HUES48 (cell line): ENCODE measurements at regions not wholly inside any gene's neighbourhood (a gene's known extent, or its start where the extent isn't known, plus 50 kb on each side); places are given as distances from the start of the nearest gene placed in this dataset.

ENCODE experiments used
- H3K27ac ChIP-seq: one replicate; pipeline ENCODE4 v1.7.0; 2013; ENCODE audit warnings: low read depth, low read length, inconsistent platforms
- H3K27me3 ChIP-seq: 2 replicates; pipeline ENCODE4 v1.6.1; 2013; ENCODE audit warnings: mild to moderate bottlenecking, low read length; ENCODE audit not compliant: control insufficient read depth, insufficient read depth
- H3K36me3 ChIP-seq: 2 replicates; pipeline ENCODE4 v1.6.1; 2013; ENCODE audit warnings: low read length; ENCODE audit not compliant: control insufficient read depth, insufficient read depth
- H3K4me1 ChIP-seq: 2 replicates; pipeline ENCODE4 v1.6.1; 2013; ENCODE audit warnings: mild to moderate bottlenecking, low read length; ENCODE audit not compliant: control insufficient read depth, insufficient read depth
- H3K4me3 ChIP-seq: 2 replicates; pipeline ENCODE4 v1.5.1; 2013; ENCODE audit warnings: mild to moderate bottlenecking, low read depth, low read length
- H3K9ac ChIP-seq: 2 replicates; pipeline ENCODE4 v1.6.1; 2013; ENCODE audit warnings: mild to moderate bottlenecking, low read depth, low read length, moderate library complexity
- H3K9me3 ChIP-seq: 2 replicates; pipeline ENCODE4 v1.6.1; 2013; ENCODE audit warnings: low read length; ENCODE audit not compliant: control insufficient read depth, insufficient read depth

GRCh38 chr13:91119643-91120042, 227.8 kb upstream of the MIR17HG start:
- Histone ChIP-seq H3K9ac (no peak overlapping the region), H3K4me3 (no peak overlapping the region), H3K27ac (no peak overlapping the region), H3K36me3 (no peaks in the 10 kb centered on the region), H3K9me3 (no peaks in the 10 kb centered on the region), H3K4me1 (peaks cover 14% of the 10 kb centered on the region), H3K27me3 (no peaks in the 10 kb centered on the region)

- Histone ChIP-seq H3K27me3 (no peaks in the 10 kb centered on the region), H3K27ac (no peak overlapping the region), H3K36me3 (no peaks in the 10 kb centered on the region), H3K4me1 (peaks cover 14% of the 10 kb centered on the region), H3K4me3 (no peak overlapping the region), H3K9me3 (no peaks in the 10 kb centered on the region), H3K9ac (no peak overlapping the region)
These were observed 224.7 kb upstream of the MIR17HG start for GRCh38 chr13:91122766-91123165.

- Histone ChIP-seq H3K36me3 (no peaks in the 10 kb centered on the region), H3K4me1 (peaks cover 14% of the 10 kb centered on the region), H3K9ac (no peak overlapping the region), H3K27me3 (no peaks in the 10 kb centered on the region), H3K4me3 (no peak overlapping the region), H3K9me3 (no peaks in the 10 kb centered on the region), H3K27ac (peak overlapping the region; percentile 2)
These were observed 223.9 kb upstream of the MIR17HG start for GRCh38 chr13:91123456-91124127.

GRCh38 chr13:91126806-91127205, 220.7 kb upstream of the MIR17HG start:
- Histone ChIP-seq H3K27me3 (no peaks in the 10 kb centered on the region), H3K4me1 (peaks cover 14% of the 10 kb centered on the region), H3K4me3 (no peak overlapping the region), H3K9me3 (no peaks in the 10 kb centered on the region), H3K9ac (no peak overlapping the region), H3K27ac (no peak overlapping the region), H3K36me3 (no peaks in the 10 kb centered on the region)

GRCh38 chr13:91127995-91128394, 219.5 kb upstream of the MIR17HG start:
- Histone ChIP-seq H3K9me3 (no peaks in the 10 kb centered on the region), H3K36me3 (no peaks in the 10 kb centered on the region), H3K27ac (no peak overlapping the region), H3K4me1 (peaks cover 14% of the 10 kb centered on the region), H3K4me3 (no peak overlapping the region), H3K9ac (no peak overlapping the region), H3K27me3 (no peaks in the 10 kb centered on the region)

GRCh38 chr13:91132381-91132780, 215.1 kb upstream of the MIR17HG start:
- no peaks in the 10 kb centered on the region for H3K27me3 ChIP-seq
- H3K4me1 ChIP-seq = peaks cover 16% of the 10 kb centered on the region; the same call in 1 of the 2 replicates
- no peaks in the 10 kb centered on the region for H3K9me3 ChIP-seq
- H3K36me3 ChIP-seq = no peaks in the 10 kb centered on the region
- no peak overlapping the region for H3K4me3 ChIP-seq
- H3K9ac ChIP-seq = no peak overlapping the region
- no peak overlapping the region for H3K27ac ChIP-seq

- Histone ChIP-seq H3K9ac (no peak overlapping the region), H3K4me3 (no peak overlapping the region), H3K27ac (no peak overlapping the region), H3K9me3 (no peaks in the 10 kb centered on the region), H3K27me3 (no peaks in the 10 kb centered on the region), H3K36me3 (no peaks in the 10 kb centered on the region), H3K4me1 (peaks cover 16% of the 10 kb centered on the region; the same call in 1 of the 2 replicates)
These were observed 214.7 kb upstream of the MIR17HG start for GRCh38 chr13:91132786-91133185.

- H3K36me3 ChIP-seq = no peaks in the 10 kb centered on the region
- H3K4me3 ChIP-seq = no peak overlapping the region
- H3K27ac ChIP-seq = no peak overlapping the region
- peaks cover 27% of the 10 kb centered on the region for H3K4me1 ChIP-seq
- no peak overlapping the region for H3K9ac ChIP-seq
- no peaks in the 10 kb centered on the region for H3K27me3 ChIP-seq
- H3K9me3 ChIP-seq = no peaks in the 10 kb centered on the region
These were observed 213.3 kb upstream of the MIR17HG start for GRCh38 chr13:91133941-91134802.

GRCh38 chr13:91134803-91135184, 212.7 kb upstream of the MIR17HG start:
- Histone ChIP-seq H3K9me3 (no peaks in the 10 kb centered on the region), H3K4me1 (peaks cover 33% of the 10 kb centered on the region), H3K36me3 (no peaks in the 10 kb centered on the region), H3K4me3 (no peak overlapping the region), H3K27me3 (no peaks in the 10 kb centered on the region), H3K27ac (no peak overlapping the region), H3K9ac (no peak overlapping the region)

- Histone ChIP-seq H3K27me3 (no peaks in the 10 kb centered on the region), H3K4me1 (peaks cover 39% of the 10 kb centered on the region), H3K4me3 (no peak overlapping the region)
These were observed 212.1 kb upstream of the MIR17HG start for GRCh38 chr13:91135376-91135775.

GRCh38 chr13:91135968-91136367, 211.5 kb upstream of the MIR17HG start:
- Histone ChIP-seq H3K27me3 (no peaks in the 10 kb centered on the region), H3K9me3 (no peaks in the 10 kb centered on the region), H3K27ac (peak overlapping the region; percentile 26), H3K9ac (no peak overlapping the region), H3K4me3 (no peak overlapping the region), H3K4me1 (peaks cover 40% of the 10 kb centered on the region), H3K36me3 (no peaks in the 10 kb centered on the region)

More at GRCh38 chr13:91135376-91135775, 212.1 kb upstream of the MIR17HG start:
- H3K36me3 ChIP-seq = no peaks in the 10 kb centered on the region
- H3K9ac ChIP-seq = no peak overlapping the region
- no peaks in the 10 kb centered on the region for H3K9me3 ChIP-seq
- no peak overlapping the region for H3K27ac ChIP-seq
